ENCODE measurements at regions not wholly inside any gene's neighbourhood (a gene's known extent, or its start where the extent isn't known, plus 50 kb on each side); places are given as distances from the start of the nearest gene placed in this dataset.

DNA sequence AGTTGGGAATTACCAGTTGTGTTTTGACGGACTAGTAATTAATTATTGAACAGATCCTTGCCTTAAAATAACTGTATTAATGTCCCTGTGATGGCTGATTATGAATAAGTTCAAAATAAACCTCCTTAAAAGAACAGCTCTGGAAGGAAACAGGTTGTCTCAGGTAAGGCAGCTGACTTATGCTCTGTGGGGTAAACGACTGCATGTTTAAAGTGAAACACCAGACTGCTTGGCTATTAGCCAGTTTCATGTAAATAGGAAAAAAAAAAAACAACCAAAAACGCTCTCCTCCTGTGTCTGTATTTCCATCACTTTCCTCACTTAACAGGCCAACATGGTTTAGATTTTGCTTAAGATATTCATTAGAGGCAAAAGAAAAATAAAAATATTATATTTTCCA, 243.6 kb downstream of the TMEM182 start:
- TF ChIP-seq POLR2A (IDR thresholded peaks at IDR 0.05) (no peak), CTCF (IDR thresholded peaks at IDR 0.05) (no peak)

Measured in transverse colon (tissue), 3 donors.